Posterior vena cava (tissue), 2 donors: ENCODE measurements at regions not wholly inside any gene's neighbourhood (a gene's known extent, or its start where the extent isn't known, plus 50 kb on each side); places are given as distances from the start of the nearest gene placed in this dataset.
"Not testable (repeated sequence)": the region's sequence is repeated elsewhere in the genome, so short reads cannot be mapped to it uniquely, and the experiment has no call there.

ENCODE experiments used
- DNase-seq: peaks from one replicate; pipeline ENCODE4 v3.0.0-alpha.2; 2020; ENCODE audit warnings: low spot score
- intact Hi-C, 2 donors: fragments of 100-400 bp; cut with DNase I; formaldehyde crosslinking; loops; one replicate each; pipeline versions ENCODE4 v1.14.1 to v1.14.2; 2022 to 2023
- donor health status: DM: yes; HTN: yes; CAD: no.
- donor health status: DM: yes; HTN: yes; CAD: no.

GRCh38 chr1:25135909-25136308 lies 96.4 kb downstream of the SYF2 start:
- DNase-seq, result no peak
- intact Hi-C loops, result no loop called here

GRCh38 chr1:25134801-25135461 lies 97.4 kb downstream of the SYF2 start:
- DNase-seq, result no peak
- intact Hi-C loops, result no loop called here

GRCh38 chr1:25134307-25134706 lies 98.0 kb downstream of the SYF2 start:
- intact Hi-C loops, result no loop called here
- no peak for DNase-seq

- intact Hi-C loops, result no loop called here
- no peak for DNase-seq
These were observed 100.5 kb downstream of the SYF2 start for GRCh38 chr1:25131794-25132193.

- no peak for DNase-seq
- intact Hi-C loops, result no loop called here
These were observed 101.4 kb downstream of the SYF2 start for GRCh38 chr1:25130895-25131294.

- intact Hi-C loops, result loop anchor here in 1 of 2 donors (10.0 kb wide), 1 partner anchor 895 kb away; the partner anchor contains the start of gene EXTL1
- no peak for DNase-seq
These were observed 102.9 kb downstream of the SYF2 start for GRCh38 chr1:25129380-25129779.

GRCh38 chr1:25128121-25128621 lies 104.1 kb downstream of the SYF2 start:
- intact Hi-C loops, result loop anchor here in 1 of 2 donors (10.0 kb wide), 1 partner anchor 897 kb away; the partner anchor contains the start of gene EXTL1
- no peak for DNase-seq

- intact Hi-C loops, result loop anchor here in 1 of 2 donors (10.0 kb wide), 1 partner anchor 898 kb away; the partner anchor contains the start of gene EXTL1
- DNase-seq, result no peak
These were observed 105.7 kb downstream of the SYF2 start for GRCh38 chr1:25126562-25126961.

- peak; percentile 17 for DNase-seq
- intact Hi-C loops, result loop anchor here in 1 of 2 donors (10.0 kb wide), 1 partner anchor 901 kb away; the partner anchor contains the start of gene EXTL1
These were observed 108.8 kb downstream of the SYF2 start for GRCh38 chr1:25123551-25123950.

- DNase-seq, result peak; percentile 29
- intact Hi-C loops, result loop anchor here in 1 of 2 donors (10.0 kb wide), 1 partner anchor 902 kb away; the partner anchor contains the start of gene EXTL1
These were observed 109.6 kb downstream of the SYF2 start for GRCh38 chr1:25122747-25123146.

GRCh38 chr1:25120281-25120680 lies 112.0 kb downstream of the SYF2 start:
- peak; percentile 31 for DNase-seq
- intact Hi-C loops, result loop anchor here in 1 of 2 donors (10.0 kb wide), 1 partner anchor 905 kb away; the partner anchor contains the start of gene EXTL1

GRCh38 chr1:25118546-25118945 lies 113.8 kb downstream of the SYF2 start:
- DNase-seq, result peak; percentile 13
- intact Hi-C loops, result no loop called here

GRCh38 chr1:25117233-25117823 lies 115.0 kb downstream of the SYF2 start:
- intact Hi-C loops, result loop anchor here in 1 of 2 donors (2.0 kb wide), 1 partner anchor 29 kb away; no protein-coding TSS in a partner anchor
- no peak for DNase-seq

GRCh38 chr1:25116832-25117231 lies 115.5 kb downstream of the SYF2 start:
- DNase-seq, result no peak
- intact Hi-C loops, result loop anchor here in 1 of 2 donors (2.0 kb wide), 1 partner anchor 30 kb away; no protein-coding TSS in a partner anchor

- intact Hi-C loops, result loop anchor here in 1 of 2 donors (2.0 kb wide), 1 partner anchor 31 kb away; no protein-coding TSS in a partner anchor
- not testable (repeated sequence) for DNase-seq
These were observed 116.2 kb downstream of the SYF2 start for GRCh38 chr1:25116117-25116516.

- intact Hi-C loops, result no loop called here
These were observed 118.6 kb downstream of the SYF2 start for GRCh38 chr1:25113731-25114130.

GRCh38 chr1:25113086-25113485 lies 119.2 kb downstream of the SYF2 start:
- DNase-seq, result no peak

More at GRCh38 chr1:25113731-25114130, 118.6 kb downstream of the SYF2 start:
- DNase-seq, result no peak

GRCh38 chr1:25112400-25112799 lies 119.9 kb downstream of the SYF2 start:
- intact Hi-C loops, result no loop called here

More at GRCh38 chr1:25113086-25113485, 119.2 kb downstream of the SYF2 start:
- intact Hi-C loops, result no loop called here

GRCh38 chr1:25111706-25112105 lies 120.6 kb downstream of the SYF2 start:
- intact Hi-C loops, result no loop called here
- DNase-seq, result peak; percentile 11

More at GRCh38 chr1:25112400-25112799, 119.9 kb downstream of the SYF2 start:
- peak; percentile 12 for DNase-seq

GRCh38 chr1:25110485-25110884 lies 121.8 kb downstream of the SYF2 start:
- intact Hi-C loops, result no loop called here
- no peak for DNase-seq
